Brain microvascular endothelial cell (primary cell): ENCODE measurements at regions not wholly inside any gene's neighbourhood (a gene's known extent, or its start where the extent isn't known, plus 50 kb on each side); places are given as distances from the start of the nearest gene placed in this dataset.

Experiments used
- DNase-seq: peaks from one replicate; pipeline ENCODE4 v3.0.0-alpha.2; 2020
- H3K27ac ChIP-seq: fragments of 250-450 bp; sonication (Bioruptor Pico); 2 replicates; pipeline ENCODE4 v1.5.1; 2020; ENCODE audit warnings: mild to moderate bottlenecking, moderate library complexity
- H3K27me3 ChIP-seq: fragments of 250-450 bp; sonication (Bioruptor Pico); replicated peaks from 2 replicates; pipeline ENCODE4 v1.5.1; 2020; ENCODE audit warnings: mild to moderate bottlenecking
- H3K36me3 ChIP-seq: fragments of 250-450 bp; sonication (Bioruptor Pico); replicated peaks from 2 replicates; pipeline ENCODE4 v1.5.1; 2020; ENCODE audit warnings: mild to moderate bottlenecking
- H3K4me3 ChIP-seq: 2 replicates; pipeline ENCODE4 v1.5.1; 2011; ENCODE audit warnings: low read depth, mild to moderate bottlenecking, control low read depth, low read length, moderate library complexity
- in situ Hi-C: cut with HindIII; loops from 2 replicates; pipeline ENCODE4 v1.10.0; 2017; ENCODE audit warnings: low sequenced_read_pairs, low pct_ligation_motif_present
- TF ChIP-seq, protein P1 (sequence below): IDR thresholded peaks from 2 replicates; pipeline ENCODE4 v1.5.1; 2011; ENCODE audit warnings: low read depth, mild to moderate bottlenecking, moderate library complexity, low read length, control low read depth, inconsistent platforms; ENCODE audit errors: missing control alignments

DNA sequence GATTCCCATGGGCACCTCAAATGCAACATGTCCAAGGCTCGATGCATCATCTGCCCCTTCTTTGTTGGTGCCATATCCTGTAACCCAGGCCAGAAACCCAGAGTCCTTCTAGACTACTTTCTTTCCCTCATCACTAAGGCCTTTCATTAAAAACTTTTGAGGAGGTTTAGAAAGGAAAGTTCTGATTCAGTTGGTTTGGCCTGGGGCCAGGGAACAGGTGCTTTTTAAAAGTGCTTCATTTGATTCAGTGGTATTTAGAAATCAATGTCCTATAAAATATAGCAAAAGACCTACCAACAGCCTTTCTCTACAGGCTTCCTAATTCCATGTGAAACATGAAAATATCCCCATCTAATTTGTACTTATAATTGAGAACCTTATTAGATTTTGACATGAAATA is 341.9 kb upstream of the RORA start:
- Histone ChIP-seq H3K4me3 (no peak overlapping the region), H3K36me3 (no peaks in the 10 kb centered on the region), H3K27me3 (no peaks in the 10 kb centered on the region), H3K27ac (no peak overlapping the region)
- no peak for DNase-seq
- TF ChIP-seq, protein P1, sequence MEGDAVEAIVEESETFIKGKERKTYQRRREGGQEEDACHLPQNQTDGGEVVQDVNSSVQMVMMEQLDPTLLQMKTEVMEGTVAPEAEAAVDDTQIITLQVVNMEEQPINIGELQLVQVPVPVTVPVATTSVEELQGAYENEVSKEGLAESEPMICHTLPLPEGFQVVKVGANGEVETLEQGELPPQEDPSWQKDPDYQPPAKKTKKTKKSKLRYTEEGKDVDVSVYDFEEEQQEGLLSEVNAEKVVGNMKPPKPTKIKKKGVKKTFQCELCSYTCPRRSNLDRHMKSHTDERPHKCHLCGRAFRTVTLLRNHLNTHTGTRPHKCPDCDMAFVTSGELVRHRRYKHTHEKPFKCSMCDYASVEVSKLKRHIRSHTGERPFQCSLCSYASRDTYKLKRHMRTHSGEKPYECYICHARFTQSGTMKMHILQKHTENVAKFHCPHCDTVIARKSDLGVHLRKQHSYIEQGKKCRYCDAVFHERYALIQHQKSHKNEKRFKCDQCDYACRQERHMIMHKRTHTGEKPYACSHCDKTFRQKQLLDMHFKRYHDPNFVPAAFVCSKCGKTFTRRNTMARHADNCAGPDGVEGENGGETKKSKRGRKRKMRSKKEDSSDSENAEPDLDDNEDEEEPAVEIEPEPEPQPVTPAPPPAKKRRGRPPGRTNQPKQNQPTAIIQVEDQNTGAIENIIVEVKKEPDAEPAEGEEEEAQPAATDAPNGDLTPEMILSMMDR = no peak
- in situ Hi-C loops = no loop called here

DNA sequence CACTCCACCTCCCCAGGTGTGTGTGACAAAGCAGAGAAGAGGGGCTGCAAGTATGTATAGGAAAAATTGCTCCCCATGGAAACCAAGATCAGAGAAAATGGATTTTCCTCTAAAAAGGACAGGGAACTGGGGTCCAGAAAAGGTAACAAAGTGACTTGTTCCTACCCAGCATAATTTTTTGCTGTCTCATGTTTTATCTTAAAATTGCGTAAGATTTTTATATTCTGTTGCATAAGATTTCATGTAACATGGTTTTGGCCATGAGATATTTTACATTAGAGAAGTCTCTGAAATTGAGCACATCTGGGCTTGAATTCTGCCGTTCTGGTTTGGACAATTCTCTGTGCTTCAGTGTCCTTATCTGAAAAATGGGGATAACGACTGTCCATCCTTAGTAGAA is 335.7 kb upstream of the RORA start:
- no peak overlapping the region for H3K27ac ChIP-seq
- in situ Hi-C loops = no loop called here
- H3K27me3 ChIP-seq = no peaks in the 10 kb centered on the region
- no peaks in the 10 kb centered on the region for H3K36me3 ChIP-seq
- TF ChIP-seq, protein P1 = no peak
- no peak for DNase-seq
- H3K4me3 ChIP-seq = no peak overlapping the region

DNA sequence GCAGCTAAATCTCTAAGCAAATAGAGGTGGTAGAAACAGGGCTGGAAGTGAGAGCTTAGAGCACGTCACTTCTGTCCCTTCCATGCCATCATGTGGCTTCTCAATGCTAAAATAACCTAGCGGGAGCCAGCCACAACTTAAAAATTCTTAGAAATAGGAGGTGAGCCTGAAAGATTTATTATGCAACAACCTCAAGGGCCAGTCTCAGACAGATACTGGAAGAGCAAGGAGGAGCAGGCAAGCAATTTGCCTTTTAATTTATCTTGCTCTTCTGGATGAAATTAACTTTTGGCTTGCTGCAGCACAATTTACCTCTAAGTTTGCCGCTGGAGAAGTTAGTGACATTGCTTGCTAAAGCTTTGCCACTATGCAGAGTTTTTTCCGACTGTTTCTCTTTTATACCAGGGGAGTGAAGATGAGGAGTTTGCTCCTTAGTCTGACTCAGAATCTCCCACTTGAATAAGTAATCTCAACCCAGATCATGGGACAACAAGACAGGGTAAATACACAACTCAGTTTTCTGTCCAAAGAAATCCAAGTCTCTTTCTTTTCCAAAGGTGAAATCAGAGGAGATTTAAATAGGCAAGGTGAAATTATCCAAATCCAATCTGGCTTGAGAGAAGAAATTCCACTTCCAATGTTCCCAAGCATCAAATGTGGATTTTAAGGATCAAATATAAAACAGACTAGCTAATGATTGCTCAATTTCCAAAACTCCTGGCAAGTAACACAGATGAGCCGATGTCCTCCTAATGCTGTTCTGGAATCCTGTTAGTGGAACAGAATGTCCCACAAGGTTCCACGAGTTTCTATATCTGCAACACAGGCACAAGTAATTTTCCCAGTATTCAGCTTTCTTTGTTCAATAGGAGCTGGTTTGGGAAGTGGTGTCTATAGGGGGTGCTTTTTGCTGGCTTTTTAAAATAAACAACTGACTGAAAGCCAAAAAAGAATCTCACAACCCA is 329.4 kb upstream of the RORA start:
- H3K36me3 ChIP-seq = no peaks in the 10 kb centered on the region
- H3K27ac ChIP-seq = no peak overlapping the region
- no peak for DNase-seq
- TF ChIP-seq, protein P1 = no peak
- no peak overlapping the region for H3K4me3 ChIP-seq
- H3K27me3 ChIP-seq = no peaks in the 10 kb centered on the region
- in situ Hi-C loops = no loop called here

DNA sequence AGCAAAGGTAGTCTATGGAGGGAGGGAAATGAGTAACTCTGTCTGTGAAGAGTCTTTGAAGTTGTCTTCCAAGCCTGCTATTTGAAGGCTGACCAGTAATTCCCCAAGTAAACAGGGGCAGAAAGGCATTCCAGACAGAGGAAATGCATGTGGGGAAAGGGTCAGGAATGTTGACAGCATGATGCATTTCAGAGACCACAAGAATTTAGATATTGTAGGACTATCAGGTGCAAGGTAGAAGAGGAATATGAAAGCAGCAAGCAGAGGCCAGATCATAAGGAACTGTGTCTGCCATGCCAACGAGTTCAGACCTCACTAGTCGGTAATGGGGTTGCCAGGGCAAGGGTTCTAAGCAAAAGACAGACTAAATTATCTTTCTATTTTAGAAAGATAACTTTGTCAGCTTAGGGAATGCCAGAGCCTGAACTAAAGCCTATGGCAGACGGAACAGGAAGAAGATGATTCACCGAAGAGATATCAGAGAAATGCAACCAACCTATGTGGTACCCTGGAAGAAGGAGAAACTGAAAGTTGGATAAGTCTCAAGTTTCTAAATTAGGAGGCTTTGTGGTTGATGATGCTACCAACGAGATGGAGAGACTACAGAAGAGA is 327.0 kb upstream of the RORA start:
- in situ Hi-C loops = no loop called here
- no peak overlapping the region for H3K27ac ChIP-seq
- TF ChIP-seq, protein P1 = no peak
- H3K4me3 ChIP-seq = no peak overlapping the region
- no peaks in the 10 kb centered on the region for H3K36me3 ChIP-seq
- DNase-seq = peak; percentile 79
- no peaks in the 10 kb centered on the region for H3K27me3 ChIP-seq

DNA sequence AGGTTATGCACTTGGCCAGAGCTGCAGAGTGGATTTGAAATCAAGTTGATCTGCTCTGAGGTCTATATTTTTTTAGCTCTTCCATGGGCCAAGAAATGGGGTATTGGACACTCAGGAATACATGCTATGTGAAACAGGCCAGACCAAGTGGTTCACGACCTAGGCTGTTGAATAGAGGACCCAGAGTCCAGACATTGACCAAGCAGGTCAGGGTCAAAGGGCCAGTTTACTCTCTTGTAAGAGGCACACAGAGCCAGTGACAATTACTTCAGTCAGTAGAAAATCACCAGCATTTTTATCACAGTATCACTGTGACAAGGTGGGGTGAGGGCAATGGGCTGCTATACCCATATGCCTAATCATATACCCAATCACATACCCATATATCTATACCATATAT is 320.6 kb upstream of the RORA start:
- TF ChIP-seq, protein P1 = no peak
- DNase-seq = no peak

DNA sequence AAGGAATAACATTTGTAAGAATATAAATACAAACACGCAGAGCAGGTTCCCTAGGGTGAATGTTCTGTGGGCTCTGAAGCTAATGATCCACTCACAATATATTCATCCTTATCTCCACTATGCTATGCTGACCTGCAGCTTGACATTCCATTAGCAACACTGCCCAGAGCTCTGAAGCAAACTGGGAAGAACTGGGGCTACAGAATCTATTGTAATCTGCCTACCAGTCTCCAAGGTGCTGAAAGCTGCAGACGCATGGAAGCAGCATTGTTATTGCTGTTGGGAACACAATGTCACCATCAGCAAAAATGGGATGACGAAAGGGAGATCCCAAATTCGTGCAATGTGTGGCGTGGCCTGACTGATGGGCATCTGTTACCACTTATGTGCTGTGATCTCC is 316.7 kb upstream of the RORA start:
- no peak overlapping the region for H3K27ac ChIP-seq
- TF ChIP-seq, protein P1 = no peak
- no peak overlapping the region for H3K4me3 ChIP-seq
- H3K27me3 ChIP-seq = no peaks in the 10 kb centered on the region
- in situ Hi-C loops = no loop called here
- no peaks in the 10 kb centered on the region for H3K36me3 ChIP-seq
- no peak for DNase-seq

More for the DNA sequence above, 320.6 kb upstream of the RORA start:
- in situ Hi-C loops = no loop called here
- H3K27ac ChIP-seq = no peak overlapping the region
- no peak overlapping the region for H3K4me3 ChIP-seq
- no peaks in the 10 kb centered on the region for H3K27me3 ChIP-seq
- no peaks in the 10 kb centered on the region for H3K36me3 ChIP-seq
